GM12872 (cell line): ENCODE measurements at regions not wholly inside any gene's neighbourhood (a gene's known extent, or its start where the extent isn't known, plus 50 kb on each side); places are given as distances from the start of the nearest gene placed in this dataset.

ENCODE experiments used
- CTCF ChIP-seq: IDR thresholded peaks from 3 replicates; pipeline ENCODE4 v1.5.1; 2011; ENCODE audit warnings: low read depth, mild to moderate bottlenecking, low read length, moderate library complexity; ENCODE audit not compliant: insufficient read depth

GRCh38 chr16:26441178-26441577 lies 625.5 kb upstream of the C16orf82 start:
- TF ChIP-seq CTCF = no peak

- TF ChIP-seq CTCF = no peak
These were observed 624.4 kb upstream of the C16orf82 start for GRCh38 chr16:26442321-26442720.

GRCh38 chr16:26447570-26447969 lies 619.2 kb upstream of the C16orf82 start:
- no peak for TF ChIP-seq CTCF

GRCh38 chr16:26453215-26453614 lies 613.5 kb upstream of the C16orf82 start:
- 0 out of 3 replicates have a peak, but pooled peaks have one; percentile 17 for TF ChIP-seq CTCF

GRCh38 chr16:26454102-26454501 lies 612.6 kb upstream of the C16orf82 start:
- TF ChIP-seq CTCF = no peak

- TF ChIP-seq CTCF = no peak
These were observed 610.7 kb upstream of the C16orf82 start for GRCh38 chr16:26456074-26456473.

GRCh38 chr16:26457095-26457494 lies 609.6 kb upstream of the C16orf82 start:
- TF ChIP-seq CTCF = no peak

- no peak for TF ChIP-seq CTCF
These were observed 608.8 kb upstream of the C16orf82 start for GRCh38 chr16:26457882-26458281.
